H9 (cell line): ENCODE measurements at regions not wholly inside any gene's neighbourhood (a gene's known extent, or its start where the extent isn't known, plus 50 kb on each side); places are given as distances from the start of the nearest gene placed in this dataset.
"Not testable (repeated sequence)": the region's sequence is repeated elsewhere in the genome, so short reads cannot be mapped to it uniquely, and the experiment has no call there.

Source experiments
- DNase-seq: peaks from one replicate; pipeline ENCODE4 v3.0.0-alpha.2; 2017
- H2AFZ ChIP-seq: one replicate; pipeline ENCODE4 v1.6.1; 2013; ENCODE audit warnings: mild to moderate bottlenecking, low read length, control low read depth, moderate library complexity
- H2AK5ac ChIP-seq: 2 replicates; pipeline ENCODE4 v1.6.1; 2013; ENCODE audit warnings: low read length, control low read depth, mixed read lengths; ENCODE audit not compliant: insufficient read length
- H2BK120ac ChIP-seq: one replicate; pipeline ENCODE4 v1.6.1; 2013; ENCODE audit warnings: low read depth, mild to moderate bottlenecking, low read length, control low read depth, inconsistent platforms; ENCODE audit not compliant: poor library complexity, severe bottlenecking
- H2BK12ac ChIP-seq: 2 replicates; pipeline ENCODE4 v1.6.1; 2013; ENCODE audit warnings: low read length, control low read depth, mixed read lengths, low read depth; ENCODE audit not compliant: insufficient read length
- H2BK15ac ChIP-seq: 2 replicates; pipeline ENCODE4 v1.6.1; 2013; ENCODE audit warnings: low read depth, low read length, control low read depth
- H2BK20ac ChIP-seq: one replicate; pipeline ENCODE4 v1.6.1; 2013; ENCODE audit warnings: low read depth, mild to moderate bottlenecking, low read length, control low read depth, inconsistent platforms; ENCODE audit not compliant: poor library complexity, severe bottlenecking
- H2BK5ac ChIP-seq: 2 replicates; pipeline ENCODE4 v1.6.1; 2013; ENCODE audit warnings: low read length, control low read depth, mixed read lengths; ENCODE audit not compliant: insufficient read length
- H3K14ac ChIP-seq: 2 replicates; pipeline ENCODE4 v1.6.1; 2013; ENCODE audit warnings: low read length, control low read depth; ENCODE audit not compliant: insufficient read depth
- H3K18ac ChIP-seq: 2 replicates; pipeline ENCODE4 v1.6.1; 2013; ENCODE audit warnings: low read depth, mild to moderate bottlenecking, mixed read lengths, low read length, control low read depth; ENCODE audit not compliant: insufficient read length
- H3K23ac ChIP-seq: 2 replicates; pipeline ENCODE4 v1.6.1; 2013; ENCODE audit warnings: low read length, control low read depth, mixed read lengths, low read depth; ENCODE audit not compliant: insufficient read length
- H3K23me2 ChIP-seq: 2 replicates; pipeline ENCODE4 v1.6.1; 2013; ENCODE audit warnings: low read depth, mild to moderate bottlenecking, mixed read lengths, low read length, control low read depth; ENCODE audit not compliant: insufficient read length, poor library complexity, severe bottlenecking
- H3K27ac ChIP-seq: 2 replicates; pipeline ENCODE4 v1.5.1; 2013; ENCODE audit warnings: low read length, control low read depth, mixed read lengths, low read depth; ENCODE audit not compliant: insufficient read length
- H3K27me3 ChIP-seq: 2 replicates; pipeline ENCODE4 v1.6.1; 2013; ENCODE audit warnings: low read length, control low read depth, inconsistent platforms; ENCODE audit not compliant: insufficient read depth
- H3K4ac ChIP-seq: 2 replicates; pipeline ENCODE4 v1.6.1; 2013; ENCODE audit warnings: low read depth, mild to moderate bottlenecking, control low read depth, inconsistent platforms, low read length, moderate library complexity
- H3K4me1 ChIP-seq: 2 replicates; pipeline ENCODE4 v1.6.1; 2013; ENCODE audit warnings: low read length, control low read depth, inconsistent platforms; ENCODE audit not compliant: insufficient read depth
- H3K4me2 ChIP-seq: 2 replicates; pipeline ENCODE4 v1.6.1; 2013; ENCODE audit warnings: low read length, control low read depth, mixed read lengths; ENCODE audit not compliant: insufficient read length, insufficient read depth
- H3K56ac ChIP-seq: 2 replicates; pipeline ENCODE4 v1.6.1; 2013; ENCODE audit warnings: low read depth, mild to moderate bottlenecking, mixed read lengths, low read length, control low read depth; ENCODE audit not compliant: insufficient read length
- H3K79me1 ChIP-seq: 2 replicates; pipeline ENCODE4 v1.6.1; 2013; ENCODE audit warnings: low read depth, mild to moderate bottlenecking, moderate library complexity, low read length, control low read depth, inconsistent platforms; ENCODE audit not compliant: insufficient read depth, poor library complexity, severe bottlenecking
- H3K79me2 ChIP-seq: 2 replicates; pipeline ENCODE4 v1.6.1; 2013; ENCODE audit warnings: low read length, control low read depth, inconsistent platforms; ENCODE audit not compliant: insufficient read depth
- H3K9ac ChIP-seq: 2 replicates; pipeline ENCODE4 v1.6.1; 2013; ENCODE audit warnings: low read length, control low read depth, mixed read lengths; ENCODE audit not compliant: insufficient read length; ENCODE audit errors: extremely low read depth
- H3K9me3 ChIP-seq: one replicate; pipeline ENCODE4 v1.6.1; 2013; ENCODE audit warnings: low read depth, low read length, inconsistent platforms; ENCODE audit not compliant: control insufficient read depth
- H3T11ph ChIP-seq: one replicate; pipeline ENCODE4 v1.6.1; 2013; ENCODE audit warnings: mild to moderate bottlenecking, low read length, control low read depth, inconsistent platforms
- H4K20me1 ChIP-seq: one replicate; pipeline ENCODE4 v1.6.1; 2013; ENCODE audit not compliant: control insufficient read depth, insufficient read length, insufficient read depth
- H4K5ac ChIP-seq: 2 replicates; pipeline ENCODE4 v1.6.1; 2013; ENCODE audit warnings: low read depth, mild to moderate bottlenecking, mixed read lengths, low read length, control low read depth; ENCODE audit not compliant: insufficient read length
- H4K8ac ChIP-seq: replicated peaks from 2 replicates; pipeline ENCODE4 v1.6.1; 2013; ENCODE audit warnings: low read length, control low read depth, mixed read lengths, low read depth; ENCODE audit not compliant: insufficient read length
- H4K91ac ChIP-seq: 2 replicates; pipeline ENCODE4 v1.6.1; 2013; ENCODE audit warnings: low read depth, mild to moderate bottlenecking, moderate library complexity, mixed read lengths, low read length, control low read depth; ENCODE audit not compliant: insufficient read length
- H3K27ac Mint-ChIP-seq, 3 experiments: 2 replicates in 2 of 3; 3 replicates in 1 of 3; pipeline ENCODE4 v1.8.0; 2020 to 2021; ENCODE audit warnings: mixed read lengths in 3 of 3, mild to moderate bottlenecking in 1 of 3, moderate library complexity in 1 of 3
- H3K27me3 Mint-ChIP-seq: 2 replicates; pipeline ENCODE4 v1.8.0; 2021; ENCODE audit warnings: low read depth, mild to moderate bottlenecking, moderate library complexity, mixed read lengths
- H3K36me3 Mint-ChIP-seq, 3 experiments: 2 replicates in 2 of 3; 3 replicates in 1 of 3; pipeline ENCODE4 v1.8.0; 2020 to 2021; ENCODE audit warnings: low read depth in 3 of 3, mixed read lengths in 3 of 3; ENCODE audit not compliant: insufficient read depth in 1 of 3
- H3K4me1 Mint-ChIP-seq, 2 experiments: 2 replicates each; pipeline ENCODE4 v1.8.0; 2020; ENCODE audit warnings: mixed read lengths in 2 of 2
- H3K4me3 Mint-ChIP-seq, 2 experiments: 2 replicates in 1 of 2; 3 replicates in 1 of 2; pipeline ENCODE4 v1.8.0; 2020 to 2021; ENCODE audit warnings: mild to moderate bottlenecking in 2 of 2, mixed read lengths in 2 of 2, moderate library complexity in 1 of 2
- H3K9me3 Mint-ChIP-seq, 2 experiments: 2 replicates in 1 of 2; 3 replicates in 1 of 2; pipeline ENCODE4 v1.8.0; 2020; ENCODE audit warnings: mild to moderate bottlenecking in 2 of 2, mixed read lengths in 2 of 2, moderate library complexity in 1 of 2
- WGBS: extraction: QIAGEN DNeasy Blood & Tissue Kit; methylation state at CpG from one replicate; pipeline ENCODE4 v1.1.7; 2013; ENCODE audit warnings: missing lambda C conversion rate, low lambda C conversion rate, mixed read lengths; ENCODE audit not compliant: insufficient read length; ENCODE audit errors: extremely low coverage; 5-methylcytosine and 5-hydroxymethylcytosine counted together

DNA sequence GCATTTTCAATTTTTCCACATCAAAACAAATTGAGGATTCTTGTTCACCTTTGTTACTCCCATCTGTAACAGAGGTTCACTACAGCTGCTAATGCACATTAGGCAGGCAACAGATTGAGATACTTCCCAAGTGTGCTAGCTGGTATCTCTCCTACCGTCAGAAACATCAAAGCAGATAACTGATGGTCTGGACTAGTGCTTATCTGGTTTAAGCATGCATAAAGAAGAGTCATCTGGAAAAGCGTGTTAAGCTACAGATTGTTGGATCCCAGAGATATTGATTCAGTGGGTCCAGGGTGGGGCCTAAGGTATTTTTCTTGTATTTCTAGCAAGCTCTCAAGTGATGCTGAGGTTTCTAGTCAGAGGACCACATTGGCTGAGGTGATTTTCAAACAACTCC lies 122.0 kb upstream of the NEK3 start:
- not testable (repeated sequence) for H4K5ac ChIP-seq, H3K56ac ChIP-seq, H2AK5ac ChIP-seq, H3K4ac ChIP-seq, H3K9ac ChIP-seq, H3K4me1 ChIP-seq, H3T11ph ChIP-seq, H3K23me2 ChIP-seq, H2BK20ac ChIP-seq, H3K27ac ChIP-seq, H2BK120ac ChIP-seq, H3K27me3 Mint-ChIP-seq, H3K9me3 ChIP-seq, H2BK12ac ChIP-seq, H3K27ac Mint-ChIP-seq, H2BK5ac ChIP-seq, H3K9me3 Mint-ChIP-seq, H3K36me3 Mint-ChIP-seq, H3K27me3 ChIP-seq, DNase-seq, H3K18ac ChIP-seq, H3K79me1 ChIP-seq, H2BK15ac ChIP-seq, H3K4me3 Mint-ChIP-seq, H4K20me1 ChIP-seq, H3K4me1 Mint-ChIP-seq, H4K91ac ChIP-seq, H3K14ac ChIP-seq, H4K8ac ChIP-seq, H3K23ac ChIP-seq, H2AFZ ChIP-seq, H3K79me2 ChIP-seq, H3K4me2 ChIP-seq
- no CpG with 5 or more reads among the region's 2 CpGs for WGBS

DNA sequence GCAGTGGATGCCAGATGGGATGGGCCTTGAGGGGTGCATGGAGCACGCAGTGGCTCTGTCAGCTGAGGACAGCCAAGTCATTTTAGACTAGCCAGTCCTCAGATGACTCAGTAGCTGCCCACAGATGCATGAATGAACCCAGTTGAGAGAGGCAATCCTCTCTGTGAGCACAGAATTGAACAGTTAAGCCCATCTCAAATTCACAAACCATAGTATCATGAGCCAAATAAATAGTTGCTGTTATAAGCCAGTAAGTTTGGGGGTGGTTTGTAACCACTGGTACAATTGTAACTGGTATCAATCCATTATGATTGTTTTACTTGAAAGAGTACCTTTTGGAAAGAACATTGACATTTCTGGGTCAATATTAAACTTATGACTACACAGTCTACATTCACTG lies 120.0 kb upstream of the NEK3 start:
- not testable (repeated sequence) for H3K79me2 ChIP-seq, H3K79me1 ChIP-seq, H3K14ac ChIP-seq, H4K91ac ChIP-seq, H3K9ac ChIP-seq, H3T11ph ChIP-seq, H3K56ac ChIP-seq, H4K5ac ChIP-seq, DNase-seq, H2AFZ ChIP-seq, H3K4me1 Mint-ChIP-seq, H3K18ac ChIP-seq, H3K23me2 ChIP-seq, H3K23ac ChIP-seq, H2AK5ac ChIP-seq, H3K9me3 Mint-ChIP-seq, H3K4me1 ChIP-seq, H2BK12ac ChIP-seq, H3K9me3 ChIP-seq, H2BK120ac ChIP-seq, H2BK15ac ChIP-seq, H3K4me3 Mint-ChIP-seq, H2BK20ac ChIP-seq, H4K20me1 ChIP-seq, H3K27me3 Mint-ChIP-seq, H3K27me3 ChIP-seq, H3K27ac ChIP-seq, H3K27ac Mint-ChIP-seq, H3K4me2 ChIP-seq, H2BK5ac ChIP-seq, H3K4ac ChIP-seq, H4K8ac ChIP-seq, H3K36me3 Mint-ChIP-seq
- no CpG with 5 or more reads among the region's 1 CpG for WGBS

DNA sequence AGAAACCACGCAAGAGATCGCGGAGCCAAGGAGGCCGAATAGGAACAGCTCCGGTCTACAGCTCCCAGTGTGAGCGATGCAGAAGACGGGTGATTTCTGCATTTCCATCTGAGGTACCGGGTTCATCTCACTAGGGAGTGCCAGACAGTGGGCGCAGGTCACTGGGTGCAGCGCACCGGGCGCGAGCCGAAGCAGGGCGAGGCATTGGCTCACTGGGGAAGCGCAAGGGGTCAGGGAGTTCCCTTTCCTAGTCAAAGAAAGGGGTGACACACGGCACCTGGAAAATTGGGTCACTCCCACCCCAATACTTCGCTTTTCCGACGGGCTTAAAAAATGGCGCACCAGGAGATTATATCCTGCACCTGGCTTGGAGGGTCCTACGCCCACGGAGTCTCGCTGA lies 94.9 kb upstream of the NEK3 start:
- H4K20me1 ChIP-seq, H3K23me2 ChIP-seq, H3T11ph ChIP-seq, H3K9me3 Mint-ChIP-seq, H3K4me2 ChIP-seq, H4K8ac ChIP-seq, H3K36me3 Mint-ChIP-seq, H4K5ac ChIP-seq, H2AFZ ChIP-seq, H3K14ac ChIP-seq, H2BK120ac ChIP-seq, H3K9ac ChIP-seq, H3K23ac ChIP-seq, H3K4me1 ChIP-seq, H2AK5ac ChIP-seq, H2BK12ac ChIP-seq, H3K79me1 ChIP-seq, H2BK20ac ChIP-seq, H3K9me3 ChIP-seq, H4K91ac ChIP-seq, H3K4me3 Mint-ChIP-seq, H3K27me3 Mint-ChIP-seq, H3K79me2 ChIP-seq, H2BK5ac ChIP-seq, H3K56ac ChIP-seq, H3K27ac ChIP-seq, H2BK15ac ChIP-seq, H3K18ac ChIP-seq, H3K27ac Mint-ChIP-seq, H3K27me3 ChIP-seq, DNase-seq, H3K4me1 Mint-ChIP-seq, H3K4ac ChIP-seq: not testable (repeated sequence)
- WGBS: no CpG with 5 or more reads among the region's 24 CpGs
